Right lobe of liver (tissue), 4 donors: ENCODE measurements at regions not wholly inside any gene's neighbourhood (a gene's known extent, or its start where the extent isn't known, plus 50 kb on each side); places are given as distances from the start of the nearest gene placed in this dataset.

ENCODE experiments used
- CTCF ChIP-seq, 4 donors: fragments of 200-600 bp in 3 of 4; fragments of 450-650 bp in 1 of 4; IDR thresholded peaks; one replicate each; pipeline versions ENCODE4 v1.5.1 to v1.8.0; 2016 to 2022; ENCODE audit warnings: antibody characterized with exemption in 4 of 4, mild to moderate bottlenecking in 2 of 4
- POLR2A ChIP-seq: fragments of 450-650 bp; IDR thresholded peaks from one replicate; pipeline ENCODE4 v1.6.1; 2017; ENCODE audit warnings: antibody characterized with exemption, mild to moderate bottlenecking
- donor health status: DM: no; HTN: no; CAD: no.
- donor health status: DM: no; HTN: no; CAD: no.
- donor health status: DM: no; HTN: yes; CAD: no.

- no peak for TF ChIP-seq POLR2A
- no peak for TF ChIP-seq CTCF (IDR thresholded peaks at IDR 0.05)
Measured at GRCh38 chr10:47079204-47079580, 168.0 kb downstream of the PTPN20 start.
